ENCODE measurements at regions not wholly inside any gene's neighbourhood (a gene's known extent, or its start where the extent isn't known, plus 50 kb on each side); places are given as distances from the start of the nearest gene placed in this dataset.

GRCh38 chr2:142241016-142241415 is 110.2 kb upstream of the LRP1B start:
- H3K9me2 ChIP-seq, result no peaks in the 10 kb centered on the region
- H3F3A ChIP-seq (replicated peaks; ENCODE audit: insufficient read depth), result no peaks in the 10 kb centered on the region
- no peaks in the 10 kb centered on the region for H3K27me3 ChIP-seq (ENCODE audit: insufficient read depth)
- no peaks in the 10 kb centered on the region for H3K36me3 ChIP-seq (replicated peaks in 1 of 2; ENCODE audit: control insufficient read depth in 1 of 2, insufficient read depth in 2 of 2, low read length in 1 of 2)
- no peaks in the 10 kb centered on the region; a peak in 1 of 4 replicates for H3K4me1 ChIP-seq (ENCODE audit: control insufficient read depth in 1 of 2, insufficient read depth in 2 of 2, low read depth in 1 of 2, low read length in 1 of 2)
- H3K9ac ChIP-seq, result no peak overlapping the region
- WGBS (ENCODE audit: low lambda C conversion rate), result 57% methylated on average over 2 of the region's 2 CpGs
- no peaks in the 10 kb centered on the region for H3K79me2 ChIP-seq (ENCODE audit: insufficient read depth)
- no peak for TF ChIP-seq TCF12 (IDR thresholded peaks at IDR 0.05)
- no peak for TF ChIP-seq RCOR1 (IDR thresholded peaks at IDR 0.05; ENCODE audit: low read length)
- no peak for TF ChIP-seq SIN3A (IDR thresholded peaks at IDR 0.05; ENCODE audit: borderline replicate concordance, low read depth, low read length)
- no peak for TF ChIP-seq SMC3 (IDR thresholded peaks at IDR 0.05; ENCODE audit: low read depth, low read length)
- no peak for TF ChIP-seq ZBTB33 (IDR thresholded peaks at IDR 0.05; ENCODE audit: borderline replicate concordance, low read depth)
- TF ChIP-seq REST (IDR thresholded peaks at IDR 0.05; ENCODE audit: low read depth, low read length), result no peak
- no peak for TF ChIP-seq MEF2A (IDR thresholded peaks at IDR 0.05; ENCODE audit: borderline replicate concordance, low read depth)
- no peak for TF ChIP-seq MXI1 (IDR thresholded peaks at IDR 0.05; ENCODE audit: low read depth, low read length)
- TF ChIP-seq FOSL2 (IDR thresholded peaks at IDR 0.05; ENCODE audit: borderline replicate concordance, low read depth), result no peak
- no peak for TF ChIP-seq FOXJ3 (CRISPR knock-in tag; IDR thresholded peaks at IDR 0.05)
- TF ChIP-seq JUND (IDR thresholded peaks at IDR 0.05), result no peak
- TF ChIP-seq NRF1 (IDR thresholded peaks at IDR 0.05; ENCODE audit: low read depth, low read length), result no peak
- TF ChIP-seq RFX5 (IDR thresholded peaks at IDR 0.05; ENCODE audit: low read length), result no peak
- no peak for TF ChIP-seq TAF1 (IDR thresholded peaks at IDR 0.05; ENCODE audit: borderline replicate concordance, low read depth, low read length)
- TF ChIP-seq EP300 (IDR thresholded peaks at IDR 0.05; ENCODE audit: borderline replicate concordance in 1 of 2, low read depth in 1 of 2, low read length in 1 of 2), result no peak
- TF ChIP-seq GATA2 (CRISPR knock-in tag; IDR thresholded peaks at IDR 0.05), result no peak
- TF ChIP-seq CTCF (IDR thresholded peaks at IDR 0.05), result no peak
- no peak for TF ChIP-seq YY1 (IDR thresholded peaks at IDR 0.05; ENCODE audit: low read depth)
- H3K27ac ChIP-seq (ENCODE audit: low read depth in 2 of 2, low read length in 1 of 2), result no peak overlapping the region
- ChIA-PET POLR2A (no interaction called here), CTCF (no interaction called here)
- no peaks in the 10 kb centered on the region for H3K9me3 ChIP-seq
- no peak overlapping the region for H2AFZ ChIP-seq (ENCODE audit: low read depth)
- no peaks in the 10 kb centered on the region for H4K20me1 ChIP-seq (ENCODE audit: insufficient read depth)
- no peak for DNase-seq
- H3K4me2 ChIP-seq, result no peak overlapping the region
- no peak overlapping the region for H3K4me3 ChIP-seq (ENCODE audit: low read depth in 2 of 2, low read length in 1 of 2)
